ENCODE measurements at regions not wholly inside any gene's neighbourhood (a gene's known extent, or its start where the extent isn't known, plus 50 kb on each side); places are given as distances from the start of the nearest gene placed in this dataset.

- Histone ChIP-seq H3K4me1 (ENCODE audit: low read depth) (peaks cover 4% of the 10 kb centered on the region), H3K9me3 (no peaks in the 10 kb centered on the region), H3K4me3 (no peak overlapping the region), H3K36me3 (ENCODE audit: low read depth) (no peaks in the 10 kb centered on the region)
- intact Hi-C loops (cut with DNase I, micrococcal nuclease), result no loop called here
- DNase-seq (no peak), ATAC-seq (no peak)
- no peak for TF ChIP-seq CTCF (IDR thresholded peaks at IDR 0.05)
Observed at GRCh38 chr3:187802203-187802927, 57.1 kb upstream of the BCL6 start.

DNA sequence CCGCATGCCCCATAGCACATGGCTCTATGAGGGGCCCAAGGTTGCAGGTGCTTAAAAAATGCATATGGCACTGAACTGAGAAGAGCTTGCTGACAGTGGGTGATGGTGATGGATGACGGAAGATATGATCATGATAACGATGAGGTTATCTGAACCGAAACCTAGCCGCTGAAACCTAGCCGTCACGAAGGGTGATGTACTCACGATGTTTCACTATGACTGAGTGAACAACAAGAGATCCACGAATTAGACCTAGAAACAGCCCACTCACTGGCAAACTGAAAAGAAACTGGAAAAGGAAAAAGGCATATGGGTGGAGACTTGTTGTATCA, 57.6 kb upstream of the BCL6 start:
- DNase-seq (no peak), ATAC-seq (peak; percentile 26)
- peaks cover 6% of the 10 kb centered on the region for H3K4me1 ChIP-seq (ENCODE audit: low read depth)
- intact Hi-C loops (cut with DNase I, micrococcal nuclease), result no loop called here
- no peak for TF ChIP-seq CTCF (IDR thresholded peaks at IDR 0.05)
- no peak overlapping the region for H3K4me3 ChIP-seq
- H3K36me3 ChIP-seq (ENCODE audit: low read depth), result no peaks in the 10 kb centered on the region
- H3K9me3 ChIP-seq, result no peaks in the 10 kb centered on the region

- no peaks in the 10 kb centered on the region for H3K36me3 ChIP-seq (ENCODE audit: low read depth)
- ATAC-seq, result no peak
- no peak overlapping the region for H3K4me3 ChIP-seq
- no peak for DNase-seq
- no peak for TF ChIP-seq CTCF (IDR thresholded peaks at IDR 0.05)
- H3K4me1 ChIP-seq (ENCODE audit: low read depth), result peaks cover 14% of the 10 kb centered on the region
- intact Hi-C loops (cut with DNase I, micrococcal nuclease), result no loop called here
- no peaks in the 10 kb centered on the region for H3K9me3 ChIP-seq
Observed at GRCh38 chr3:187804120-187804744, 59.0 kb upstream of the BCL6 start.

- Histone ChIP-seq H3K4me1 (ENCODE audit: low read depth) (peaks cover 17% of the 10 kb centered on the region), H3K4me3 (no peak overlapping the region), H3K9me3 (no peaks in the 10 kb centered on the region), H3K36me3 (ENCODE audit: low read depth) (no peaks in the 10 kb centered on the region)
- intact Hi-C loops (cut with DNase I, micrococcal nuclease), result no loop called here
- DNase-seq (no peak), ATAC-seq (no peak)
- TF ChIP-seq CTCF (IDR thresholded peaks at IDR 0.05), result no peak
Observed at GRCh38 chr3:187804745-187805121, 59.5 kb upstream of the BCL6 start.

DNA sequence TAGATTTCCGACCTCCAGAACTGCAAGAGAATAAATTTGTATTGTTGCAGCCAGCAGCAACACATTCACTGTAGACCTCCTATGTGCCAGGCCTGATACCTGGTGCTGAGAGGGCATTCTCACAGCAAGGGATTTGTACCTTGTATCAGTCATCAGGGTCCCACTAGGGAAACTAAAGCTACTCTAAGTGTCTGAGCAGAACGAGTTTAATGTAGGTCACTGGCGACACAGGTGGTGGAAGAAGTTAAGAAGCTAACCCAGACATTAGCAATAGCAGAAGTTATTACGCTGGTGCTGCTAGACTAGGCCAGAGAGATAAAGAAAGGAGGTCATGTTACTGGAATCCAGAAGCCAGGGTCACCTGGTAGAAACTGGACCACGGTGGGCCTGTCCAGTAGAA, 60.5 kb upstream of the BCL6 start:
- DNase-seq (no peak), ATAC-seq (no peak)
- intact Hi-C loops (cut with DNase I, micrococcal nuclease), result no loop called here

More for the DNA sequence above, 60.5 kb upstream of the BCL6 start:
- Histone ChIP-seq H3K9me3 (no peaks in the 10 kb centered on the region), H3K4me3 (no peak overlapping the region), H3K4me1 (ENCODE audit: low read depth) (peaks cover 15% of the 10 kb centered on the region), H3K36me3 (ENCODE audit: low read depth) (no peaks in the 10 kb centered on the region)
- TF ChIP-seq CTCF (IDR thresholded peaks at IDR 0.05), result no peak
